ENCODE measurements at regions not wholly inside any gene's neighbourhood (a gene's known extent, or its start where the extent isn't known, plus 50 kb on each side); places are given as distances from the start of the nearest gene placed in this dataset.

- no peak for TF ChIP-seq EZH2 (IDR thresholded peaks at IDR 0.05; ENCODE audit: borderline replicate concordance, low read depth, low read length, poor library complexity, severe bottlenecking)
- TF ChIP-seq CTCF (conservative IDR thresholded peaks at IDR 0.05; ENCODE audit: low read depth, low read length): no peak
These were observed 147.8 kb downstream of the ARRDC3 start for GRCh38 chr5:91235271-91235694.

All from A673 (cell line).